Skin epidermis (tissue), 12 donors: ENCODE measurements at regions not wholly inside any gene's neighbourhood (a gene's known extent, or its start where the extent isn't known, plus 50 kb on each side); places are given as distances from the start of the nearest gene placed in this dataset.
"Not testable (repeated sequence)": the region's sequence is repeated elsewhere in the genome, so short reads cannot be mapped to it uniquely, and the experiment has no call there.

Experiments
- H3K27ac ChIP-seq, 21 experiments: fragments of 200-600 bp; sonication (generic) in 11 of 21; one replicate each; pipeline ENCODE4 v1.5.0; 2020; ENCODE audit warnings: mild to moderate bottlenecking in 3 of 21, inconsistent platforms in 2 of 21, moderate library complexity in 2 of 21
- H3K4me3 ChIP-seq, 7 experiments: fragments of 200-600 bp; sonication (generic) in 2 of 7; one replicate each; pipeline ENCODE4 v1.5.0; 2020; ENCODE audit warnings: inconsistent platforms in 2 of 7, mild to moderate bottlenecking in 2 of 7, moderate library complexity in 1 of 7

GRCh38 chr5:57659886-57660285, 177.3 kb upstream of the ACTBL2 start:
- Histone ChIP-seq H3K4me3 (no peak overlapping the region), H3K27ac (no peak overlapping the region)

- no peak overlapping the region for H3K4me3 ChIP-seq
- H3K27ac ChIP-seq: no peak overlapping the region
Measured at GRCh38 chr5:57658018-57658417, 175.4 kb upstream of the ACTBL2 start.

GRCh38 chr5:57655228-57655627, 172.6 kb upstream of the ACTBL2 start:
- no peak overlapping the region for H3K4me3 ChIP-seq
- no peak overlapping the region for H3K27ac ChIP-seq

- no peak overlapping the region for H3K27ac ChIP-seq
Measured at GRCh38 chr5:57653636-57654290, 171.2 kb upstream of the ACTBL2 start.

GRCh38 chr5:57651127-57651526, 168.5 kb upstream of the ACTBL2 start:
- Histone ChIP-seq H3K4me3 (no peak overlapping the region), H3K27ac (no peak overlapping the region)

More at GRCh38 chr5:57653636-57654290, 171.2 kb upstream of the ACTBL2 start:
- H3K4me3 ChIP-seq: no peak overlapping the region

- Histone ChIP-seq H3K27ac (no peak overlapping the region), H3K4me3 (no peak overlapping the region)
Measured at GRCh38 chr5:57650360-57651069, 167.9 kb upstream of the ACTBL2 start.

- Histone ChIP-seq H3K27ac (no peak overlapping the region), H3K4me3 (no peak overlapping the region)
Measured at GRCh38 chr5:57642698-57643097, 160.1 kb upstream of the ACTBL2 start.

- H3K4me3 ChIP-seq: no peak overlapping the region
- H3K27ac ChIP-seq: no peak overlapping the region
Measured at GRCh38 chr5:57642066-57642465, 159.5 kb upstream of the ACTBL2 start.

GRCh38 chr5:57635146-57635777, 152.7 kb upstream of the ACTBL2 start:
- H3K4me3 ChIP-seq: no peak overlapping the region
- no peak overlapping the region for H3K27ac ChIP-seq

GRCh38 chr5:57632937-57633336, 150.3 kb upstream of the ACTBL2 start:
- H3K27ac ChIP-seq: no peak overlapping the region
- no peak overlapping the region for H3K4me3 ChIP-seq

- not testable (repeated sequence) for H3K27ac ChIP-seq
Measured at GRCh38 chr5:57631139-57631538, 148.5 kb upstream of the ACTBL2 start.

GRCh38 chr5:57627661-57628060, 145.1 kb upstream of the ACTBL2 start:
- no peak overlapping the region for H3K4me3 ChIP-seq
- no peak overlapping the region for H3K27ac ChIP-seq

More at GRCh38 chr5:57631139-57631538, 148.5 kb upstream of the ACTBL2 start:
- H3K4me3 ChIP-seq: not testable (repeated sequence)

- Histone ChIP-seq H3K27ac (no peak overlapping the region), H3K4me3 (no peak overlapping the region)
Measured at GRCh38 chr5:57626703-57627102, 144.1 kb upstream of the ACTBL2 start.

GRCh38 chr5:57621624-57622023, 139.0 kb upstream of the ACTBL2 start:
- H3K27ac ChIP-seq: no peak overlapping the region
- H3K4me3 ChIP-seq: no peak overlapping the region

- H3K4me3 ChIP-seq: no peak overlapping the region
- no peak overlapping the region for H3K27ac ChIP-seq
Measured at GRCh38 chr5:57618767-57619381, 136.3 kb upstream of the ACTBL2 start.

- H3K27ac ChIP-seq: no peak overlapping the region
- H3K4me3 ChIP-seq: no peak overlapping the region
Measured at GRCh38 chr5:57613741-57614140, 131.1 kb upstream of the ACTBL2 start.

GRCh38 chr5:57611177-57611576, 128.6 kb upstream of the ACTBL2 start:
- H3K4me3 ChIP-seq: no peak overlapping the region
- H3K27ac ChIP-seq: no peak overlapping the region

- Histone ChIP-seq H3K27ac (no peak overlapping the region), H3K4me3 (no peak overlapping the region)
Measured at GRCh38 chr5:57608542-57608941, 125.9 kb upstream of the ACTBL2 start.

- no peak overlapping the region for H3K27ac ChIP-seq
- H3K4me3 ChIP-seq: no peak overlapping the region
Measured at GRCh38 chr5:57601996-57602395, 119.4 kb upstream of the ACTBL2 start.

- H3K4me3 ChIP-seq: no peak overlapping the region
- no peak overlapping the region for H3K27ac ChIP-seq
Measured at GRCh38 chr5:57600321-57600720, 117.7 kb upstream of the ACTBL2 start.

- H3K4me3 ChIP-seq: no peak overlapping the region
- no peak overlapping the region for H3K27ac ChIP-seq
Measured at GRCh38 chr5:57598756-57599155, 116.1 kb upstream of the ACTBL2 start.
